Fibroblast of mammary gland (primary cell): ENCODE measurements at regions not wholly inside any gene's neighbourhood (a gene's known extent, or its start where the extent isn't known, plus 50 kb on each side); places are given as distances from the start of the nearest gene placed in this dataset.

ENCODE experiments used
- DNase-seq: peaks from one replicate; pipeline ENCODE4 v3.0.0-alpha.2; 2010; ENCODE audit warnings: low read depth
- H3K4me3 ChIP-seq: 2 replicates; pipeline ENCODE4 v1.5.1; 2011; ENCODE audit warnings: low read depth, mild to moderate bottlenecking, low read length, moderate library complexity; ENCODE audit not compliant: control insufficient read depth
- TF ChIP-seq, protein P1 (sequence below): conservative IDR thresholded peaks from 2 replicates; pipeline ENCODE4 v1.5.1; 2011; ENCODE audit warnings: low read depth, low read length, inconsistent platforms; ENCODE audit not compliant: control insufficient read depth, insufficient read depth

GRCh38 chr3:94179059-94179458 lies 116.2 kb downstream of the NSUN3 start:
- no peak overlapping the region for H3K4me3 ChIP-seq
- TF ChIP-seq, protein P1, sequence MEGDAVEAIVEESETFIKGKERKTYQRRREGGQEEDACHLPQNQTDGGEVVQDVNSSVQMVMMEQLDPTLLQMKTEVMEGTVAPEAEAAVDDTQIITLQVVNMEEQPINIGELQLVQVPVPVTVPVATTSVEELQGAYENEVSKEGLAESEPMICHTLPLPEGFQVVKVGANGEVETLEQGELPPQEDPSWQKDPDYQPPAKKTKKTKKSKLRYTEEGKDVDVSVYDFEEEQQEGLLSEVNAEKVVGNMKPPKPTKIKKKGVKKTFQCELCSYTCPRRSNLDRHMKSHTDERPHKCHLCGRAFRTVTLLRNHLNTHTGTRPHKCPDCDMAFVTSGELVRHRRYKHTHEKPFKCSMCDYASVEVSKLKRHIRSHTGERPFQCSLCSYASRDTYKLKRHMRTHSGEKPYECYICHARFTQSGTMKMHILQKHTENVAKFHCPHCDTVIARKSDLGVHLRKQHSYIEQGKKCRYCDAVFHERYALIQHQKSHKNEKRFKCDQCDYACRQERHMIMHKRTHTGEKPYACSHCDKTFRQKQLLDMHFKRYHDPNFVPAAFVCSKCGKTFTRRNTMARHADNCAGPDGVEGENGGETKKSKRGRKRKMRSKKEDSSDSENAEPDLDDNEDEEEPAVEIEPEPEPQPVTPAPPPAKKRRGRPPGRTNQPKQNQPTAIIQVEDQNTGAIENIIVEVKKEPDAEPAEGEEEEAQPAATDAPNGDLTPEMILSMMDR = no peak
- DNase-seq = no peak

GRCh38 chr3:94183551-94183950 lies 120.7 kb downstream of the NSUN3 start:
- H3K4me3 ChIP-seq = no peak overlapping the region
- TF ChIP-seq, protein P1 = no peak
- no peak for DNase-seq

- no peak for DNase-seq
- TF ChIP-seq, protein P1 = no peak
- H3K4me3 ChIP-seq = no peak overlapping the region
Observed at GRCh38 chr3:94184781-94185180, 121.9 kb downstream of the NSUN3 start.

- DNase-seq = no peak
- H3K4me3 ChIP-seq = no peak overlapping the region
- TF ChIP-seq, protein P1 = no peak
Observed at GRCh38 chr3:94185753-94186152, 122.9 kb downstream of the NSUN3 start.

DNA sequence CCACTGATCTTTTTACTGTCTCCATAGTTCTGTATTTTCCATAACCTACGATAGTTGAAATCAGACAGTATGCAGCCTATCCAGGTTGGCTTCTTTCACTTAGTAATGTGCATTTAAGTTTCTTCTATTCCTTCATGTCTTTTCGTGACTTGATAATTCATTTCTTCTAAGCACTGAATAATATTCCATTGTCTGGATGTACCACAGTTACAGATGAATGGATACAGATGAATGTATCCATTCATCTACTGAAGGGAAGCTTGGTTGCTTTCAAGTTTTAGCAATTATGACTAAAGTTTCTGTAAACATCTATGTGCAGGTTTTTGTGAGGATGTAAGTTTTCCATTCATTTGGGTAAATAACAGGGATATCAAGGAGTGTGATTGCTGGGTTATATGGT lies 124.8 kb downstream of the NSUN3 start:
- DNase-seq = no peak

DNA sequence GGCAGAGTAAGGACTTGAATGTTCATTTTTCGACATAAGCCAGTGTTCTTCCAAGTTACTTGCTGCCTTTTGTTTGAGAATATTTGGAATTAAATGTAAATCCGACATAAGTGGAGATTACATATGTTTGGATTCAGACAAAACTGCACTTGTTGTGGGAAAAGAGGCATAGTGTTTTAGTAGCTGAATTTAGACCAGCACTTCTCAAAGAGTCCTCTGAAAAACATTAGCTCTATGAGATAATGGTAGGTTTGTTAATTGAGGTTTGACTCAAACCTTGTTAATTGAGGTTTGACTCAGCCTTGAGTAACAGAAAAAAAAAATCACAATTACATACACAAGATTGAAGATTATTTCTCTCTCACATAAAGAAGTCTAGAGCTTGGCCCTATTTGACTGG lies 132.5 kb downstream of the NSUN3 start:
- no peak overlapping the region for H3K4me3 ChIP-seq
- TF ChIP-seq, protein P1 = no peak
- no peak for DNase-seq

More for the DNA sequence above, 124.8 kb downstream of the NSUN3 start:
- TF ChIP-seq, protein P1 = no peak
- H3K4me3 ChIP-seq = no peak overlapping the region

- TF ChIP-seq, protein P1 = no peak
- DNase-seq = no peak
- no peak overlapping the region for H3K4me3 ChIP-seq
Observed at GRCh38 chr3:94206291-94206690, 143.4 kb downstream of the NSUN3 start.
